AG09309 (cell line): ENCODE measurements at regions not wholly inside any gene's neighbourhood (a gene's known extent, or its start where the extent isn't known, plus 50 kb on each side); places are given as distances from the start of the nearest gene placed in this dataset.
"Not testable (repeated sequence)": the region's sequence is repeated elsewhere in the genome, so short reads cannot be mapped to it uniquely, and the experiment has no call there.

Source experiments
- DNase-seq: peaks from one replicate; pipeline ENCODE4 v3.0.0-alpha.2; 2010; ENCODE audit warnings: low read depth
- H3K4me3 ChIP-seq: 2 replicates; pipeline ENCODE4 v1.5.1; 2011; ENCODE audit warnings: mild to moderate bottlenecking, low read depth, low read length, moderate library complexity; ENCODE audit not compliant: control insufficient read depth
- CTCF ChIP-seq: IDR thresholded peaks from 2 replicates; pipeline ENCODE4 v1.5.1; 2011; ENCODE audit warnings: mild to moderate bottlenecking, low read depth, low read length, inconsistent platforms; ENCODE audit not compliant: insufficient read depth, control insufficient read depth; ENCODE audit errors: missing control alignments

GRCh38 chr11:101835506-101836063 lies 79.2 kb upstream of the CEP126 start:
- H3K4me3 ChIP-seq: no peak overlapping the region
- no peak for TF ChIP-seq CTCF
- no peak for DNase-seq

- not testable (repeated sequence) for DNase-seq, H3K4me3 ChIP-seq
Observed at GRCh38 chr11:101830475-101830874, 84.3 kb upstream of the CEP126 start.

- H3K4me3 ChIP-seq: no peak overlapping the region
- DNase-seq: no peak
- no peak for TF ChIP-seq CTCF
Observed at GRCh38 chr11:101825531-101825930, 89.3 kb upstream of the CEP126 start.

GRCh38 chr11:101817581-101817980 lies 97.2 kb upstream of the CEP126 start:
- TF ChIP-seq CTCF: no peak
- no peak for DNase-seq
- no peak overlapping the region for H3K4me3 ChIP-seq

- no peak overlapping the region for H3K4me3 ChIP-seq
- TF ChIP-seq CTCF: no peak
- no peak for DNase-seq
Observed at GRCh38 chr11:101816613-101817012, 98.2 kb upstream of the CEP126 start.

- no peak overlapping the region for H3K4me3 ChIP-seq
- no peak for TF ChIP-seq CTCF
- no peak for DNase-seq
Observed at GRCh38 chr11:101812546-101812945, 102.3 kb upstream of the CEP126 start.

- DNase-seq: no peak
- no peak for TF ChIP-seq CTCF
- H3K4me3 ChIP-seq: no peak overlapping the region
Observed at GRCh38 chr11:101810546-101810945, 104.3 kb upstream of the CEP126 start.
